Mesothelial cell of epicardium (in vitro differentiated cells): ENCODE measurements at regions not wholly inside any gene's neighbourhood (a gene's known extent, or its start where the extent isn't known, plus 50 kb on each side); places are given as distances from the start of the nearest gene placed in this dataset.
"Not testable (repeated sequence)": the region's sequence is repeated elsewhere in the genome, so short reads cannot be mapped to it uniquely, and the experiment has no call there.

Experiments
- DNase-seq, 2 experiments: peaks; one replicate each; pipeline ENCODE4 v3.0.0; 2021; ENCODE audit warnings: low spot score in 2 of 2; ENCODE audit not compliant: unreplicated experiment in 2 of 2
- H3K27ac Mint-ChIP-seq: 2 replicates; pipeline ENCODE4 v1.8.0; 2021; ENCODE audit warnings: mixed read lengths
- H3K27me3 Mint-ChIP-seq: 2 replicates; pipeline ENCODE4 v1.8.0; 2021; ENCODE audit warnings: low read depth, mixed read lengths
- H3K36me3 Mint-ChIP-seq: 2 replicates; pipeline ENCODE4 v1.8.0; 2021; ENCODE audit warnings: mixed read lengths
- H3K4me1 Mint-ChIP-seq: 2 replicates; pipeline ENCODE4 v1.8.0; 2021; ENCODE audit warnings: mixed read lengths
- H3K4me3 Mint-ChIP-seq: 2 replicates; pipeline ENCODE4 v1.8.0; 2021; ENCODE audit warnings: mild to moderate bottlenecking, moderate library complexity, mixed read lengths
- H3K9me3 Mint-ChIP-seq: 2 replicates; pipeline ENCODE4 v1.8.0; 2021; ENCODE audit warnings: mixed read lengths
- CTCF ChIP-seq: fragments of 200-600 bp; sonication (generic); IDR thresholded peaks from one replicate; pipeline ENCODE4 v1.5.0; 2021; ENCODE audit warnings: antibody characterized with exemption; ENCODE audit not compliant: unreplicated experiment

GRCh38 chr2:22126106-22126505, 1002.3 kb downstream of the TDRD15 start:
- H3K27ac Mint-ChIP-seq: no peak overlapping the region
- no peaks in the 10 kb centered on the region for H3K9me3 Mint-ChIP-seq
- TF ChIP-seq CTCF: no peak
- no peak overlapping the region for H3K4me3 Mint-ChIP-seq
- peaks cover 3% of the 10 kb centered on the region for H3K4me1 Mint-ChIP-seq
- H3K27me3 Mint-ChIP-seq: no peaks in the 10 kb centered on the region
- no peaks in the 10 kb centered on the region for H3K36me3 Mint-ChIP-seq
- DNase-seq: no peak

GRCh38 chr2:22126978-22127377, 1003.2 kb downstream of the TDRD15 start:
- Mint-ChIP-seq H3K4me1 (peaks cover 3% of the 10 kb centered on the region), H3K27ac (no peak overlapping the region), H3K36me3 (no peaks in the 10 kb centered on the region), H3K27me3 (no peaks in the 10 kb centered on the region), H3K4me3 (no peak overlapping the region), H3K9me3 (no peaks in the 10 kb centered on the region)
- DNase-seq: no peak
- TF ChIP-seq CTCF: no peak

- Mint-ChIP-seq H3K4me1 (no peaks in the 10 kb centered on the region), H3K27ac (no peak overlapping the region), H3K4me3 (no peak overlapping the region), H3K27me3 (no peaks in the 10 kb centered on the region), H3K36me3 (no peaks in the 10 kb centered on the region), H3K9me3 (no peaks in the 10 kb centered on the region)
- no peak for TF ChIP-seq CTCF
- DNase-seq: no peak
Measured at GRCh38 chr2:22134421-22134820, 1010.7 kb downstream of the TDRD15 start.

GRCh38 chr2:22136446-22136845, 1012.7 kb downstream of the TDRD15 start:
- Mint-ChIP-seq H3K4me1 (no peaks in the 10 kb centered on the region), H3K4me3 (no peak overlapping the region), H3K9me3 (no peaks in the 10 kb centered on the region), H3K27me3 (no peaks in the 10 kb centered on the region), H3K36me3 (no peaks in the 10 kb centered on the region), H3K27ac (no peak overlapping the region)
- DNase-seq: no peak
- TF ChIP-seq CTCF: no peak

GRCh38 chr2:22143840-22144239, 1020.1 kb downstream of the TDRD15 start:
- H3K4me1 Mint-ChIP-seq: no peaks in the 10 kb centered on the region
- no peak for DNase-seq
- no peak overlapping the region for H3K27ac Mint-ChIP-seq
- H3K9me3 Mint-ChIP-seq: peaks cover 26% of the 10 kb centered on the region
- H3K4me3 Mint-ChIP-seq: no peak overlapping the region
- H3K36me3 Mint-ChIP-seq: no peaks in the 10 kb centered on the region
- H3K27me3 Mint-ChIP-seq: no peaks in the 10 kb centered on the region
- TF ChIP-seq CTCF: no peak

GRCh38 chr2:22153931-22154613, 1030.3 kb downstream of the TDRD15 start:
- Mint-ChIP-seq H3K4me1 (no peaks in the 10 kb centered on the region), H3K27me3 (no peaks in the 10 kb centered on the region), H3K9me3 (peaks cover 11% of the 10 kb centered on the region), H3K4me3 (no peak overlapping the region), H3K27ac (no peak overlapping the region), H3K36me3 (no peaks in the 10 kb centered on the region)
- no peak for DNase-seq
- TF ChIP-seq CTCF: no peak

- H3K27me3 Mint-ChIP-seq, H3K27ac Mint-ChIP-seq, DNase-seq, H3K36me3 Mint-ChIP-seq, H3K4me1 Mint-ChIP-seq, H3K4me3 Mint-ChIP-seq, H3K9me3 Mint-ChIP-seq: not testable (repeated sequence)
Measured at GRCh38 chr2:22156661-22157060, 1032.9 kb downstream of the TDRD15 start.
